Fibroblast of skin of right biceps (primary cell): ENCODE measurements at regions not wholly inside any gene's neighbourhood (a gene's known extent, or its start where the extent isn't known, plus 50 kb on each side); places are given as distances from the start of the nearest gene placed in this dataset.
A peak's percentile ranks its signal among the peaks of the same experiment; 100 is the strongest.

Experiments
- DNase-seq: peaks from one replicate; pipeline ENCODE4 v3.0.0-alpha.2; 2013

GRCh38 chr6:25041485-25042035 lies 105.8 kb upstream of the RIPOR2 start:
- no peak for DNase-seq

GRCh38 chr6:25042036-25042521 lies 106.3 kb upstream of the RIPOR2 start:
- no peak for DNase-seq

GRCh38 chr6:25042536-25042935 lies 106.8 kb upstream of the RIPOR2 start:
- no peak for DNase-seq

DNA sequence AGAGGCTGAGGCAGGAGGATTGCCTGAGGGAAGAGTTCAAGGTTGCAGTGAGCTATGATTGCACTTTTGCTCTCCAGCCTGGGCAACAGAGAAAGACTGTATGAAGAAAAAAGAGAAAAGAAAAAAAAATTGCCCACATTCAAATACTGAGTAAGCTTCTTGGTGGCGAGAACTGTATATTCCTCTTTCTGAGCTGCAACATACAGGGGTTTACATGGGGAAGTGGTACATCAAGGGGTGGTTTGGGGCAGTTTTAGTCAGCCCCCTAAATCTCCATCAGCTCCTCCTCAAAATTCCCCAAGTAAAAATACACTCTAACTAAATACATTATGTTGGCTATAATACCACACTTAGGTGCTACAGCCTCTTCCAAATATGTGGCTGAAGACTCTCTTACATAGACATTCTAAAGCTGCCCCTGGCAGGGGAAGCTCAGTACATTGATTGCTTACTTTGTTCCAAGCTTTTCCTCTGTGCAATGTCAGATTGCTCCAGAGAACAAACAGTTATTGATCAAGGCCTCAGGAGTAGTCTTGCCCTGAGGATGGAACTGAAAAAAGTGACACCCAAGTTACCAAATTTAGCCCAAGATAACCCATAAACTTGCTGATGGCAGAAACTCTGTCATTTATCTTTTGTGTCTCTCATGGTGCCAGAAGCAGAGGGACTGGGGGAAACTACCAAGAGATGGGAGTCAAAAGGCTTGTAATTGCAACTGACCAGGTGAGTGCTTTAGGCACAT lies 107.4 kb upstream of the RIPOR2 start:
- no peak for DNase-seq

DNA sequence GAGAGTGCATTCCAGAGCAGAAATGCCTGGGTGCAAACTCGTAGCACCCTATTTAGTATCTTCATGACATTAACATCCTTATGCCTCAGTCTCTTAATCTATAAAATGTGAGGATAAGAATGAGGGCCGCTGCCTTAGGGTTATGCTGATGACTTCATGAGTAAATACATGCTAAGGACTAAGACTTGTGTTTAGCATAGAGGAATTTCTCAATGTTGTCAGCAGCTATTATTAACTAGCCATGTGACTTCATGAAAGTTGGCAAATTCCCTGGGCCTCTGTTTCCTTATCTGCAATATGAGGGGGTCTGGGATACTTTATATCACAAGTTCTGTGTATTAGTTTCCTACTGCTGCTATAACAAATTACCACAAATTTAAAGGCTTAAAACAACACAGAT lies 108.1 kb upstream of the RIPOR2 start:
- no peak for DNase-seq

DNA sequence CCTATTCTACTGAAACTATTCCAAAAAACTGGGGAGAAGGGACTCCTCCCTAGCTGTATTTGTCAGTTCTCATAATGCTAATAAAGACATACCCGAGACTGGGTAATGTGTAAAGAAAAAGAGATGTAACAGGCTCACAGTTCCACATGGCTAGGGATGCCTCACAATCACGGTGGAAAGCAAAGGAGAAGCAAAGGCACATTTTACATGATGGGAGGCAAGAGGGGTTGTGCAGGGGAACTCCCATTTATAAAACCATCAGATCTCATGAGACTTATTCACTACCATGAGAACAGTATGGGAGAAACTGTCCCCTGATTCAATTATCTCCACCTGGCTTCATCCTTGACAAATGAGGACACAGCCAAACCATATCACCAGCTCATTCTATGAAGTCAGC lies 111.2 kb upstream of the RIPOR2 start:
- DNase-seq: no peak

GRCh38 chr6:25050356-25050755 lies 114.6 kb upstream of the RIPOR2 start:
- DNase-seq: peak; percentile 92

DNA sequence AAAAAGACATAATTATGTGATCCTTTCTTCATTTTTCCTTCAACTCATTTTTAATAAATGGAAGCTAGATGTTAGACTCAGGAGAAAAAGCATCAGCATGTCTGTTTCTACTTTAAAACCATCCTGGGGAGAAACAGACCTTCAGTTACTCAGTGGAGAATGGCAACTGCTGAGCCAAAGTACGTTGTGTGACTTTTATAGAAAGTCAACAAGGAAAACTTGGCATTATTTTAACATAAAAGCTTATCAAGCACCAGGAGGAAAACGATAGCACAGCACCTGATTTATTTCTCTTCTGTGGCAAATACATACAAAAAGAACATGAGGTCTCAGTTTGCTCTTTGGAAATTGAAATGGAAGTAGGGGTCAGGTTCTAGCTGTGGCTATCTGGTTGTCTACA lies 115.3 kb upstream of the RIPOR2 start:
- DNase-seq: no peak

DNA sequence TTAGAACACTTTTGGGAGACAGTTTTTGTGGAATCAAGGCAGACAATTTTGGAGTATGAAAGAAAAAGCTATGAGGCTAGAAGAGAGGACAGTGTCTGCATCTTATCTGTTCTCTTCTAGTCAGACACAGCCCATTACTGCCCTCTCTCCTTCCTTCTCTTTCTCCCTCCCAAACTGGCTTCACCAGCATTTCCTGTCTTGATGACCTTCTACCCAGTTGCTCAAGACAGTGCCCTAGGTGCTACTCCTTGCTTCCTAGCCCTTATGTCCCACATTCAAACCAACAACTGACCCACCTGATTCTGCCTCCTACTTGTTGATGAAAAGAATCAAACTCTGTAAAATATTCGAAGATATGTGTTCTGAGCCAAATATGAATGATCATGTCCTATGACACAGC lies 116.4 kb upstream of the RIPOR2 start:
- no peak for DNase-seq

DNA sequence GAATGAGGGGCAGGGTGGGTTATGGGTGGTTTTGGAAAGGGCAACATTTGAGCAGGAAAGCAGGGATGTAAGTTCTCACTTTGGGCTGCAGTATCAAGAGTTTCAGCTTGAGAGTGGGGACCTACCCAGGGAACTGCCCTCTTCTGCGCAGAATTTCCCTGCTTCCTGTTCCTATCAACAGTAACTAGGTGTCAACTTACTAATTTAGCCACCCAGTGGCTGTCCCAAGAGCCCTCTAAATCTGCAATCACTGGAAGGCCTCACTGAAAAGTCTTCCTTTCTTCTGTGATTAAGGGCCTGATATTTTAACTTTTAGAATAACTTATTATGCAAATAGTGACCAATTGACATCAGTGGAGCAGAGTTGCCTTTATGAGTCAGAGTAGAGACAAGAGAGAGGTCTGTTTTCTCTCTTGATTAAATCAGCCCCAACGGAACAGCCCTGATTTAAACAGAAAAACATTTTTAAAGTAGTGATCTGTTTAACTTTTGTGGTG lies 118.2 kb upstream of the RIPOR2 start:
- DNase-seq: peak; percentile 87

DNA sequence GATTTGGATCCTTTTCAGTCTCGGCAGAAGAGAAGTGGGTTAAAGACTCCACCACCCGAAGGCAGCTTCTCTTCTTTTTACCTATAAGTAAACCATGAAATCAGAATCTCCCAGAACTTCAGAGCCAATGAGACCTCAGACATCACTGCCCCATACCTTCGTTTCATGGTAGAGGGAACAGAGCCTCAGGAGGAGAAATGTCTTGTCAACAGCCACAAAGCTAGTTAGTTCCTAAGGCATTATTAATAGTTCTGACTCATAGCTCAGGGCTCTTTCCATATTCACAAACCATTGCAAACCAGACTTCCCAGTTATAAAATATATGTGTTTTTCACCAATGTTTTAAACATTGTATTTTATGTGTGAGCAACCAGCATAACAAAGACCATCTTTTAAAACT lies 118.7 kb upstream of the RIPOR2 start:
- DNase-seq: peak; percentile 81

- DNase-seq: no peak
Measured at GRCh38 chr6:25056130-25056529, 120.4 kb upstream of the RIPOR2 start.

- peak; percentile 64 for DNase-seq
Measured at GRCh38 chr6:25057111-25057905, 121.5 kb upstream of the RIPOR2 start.

DNA sequence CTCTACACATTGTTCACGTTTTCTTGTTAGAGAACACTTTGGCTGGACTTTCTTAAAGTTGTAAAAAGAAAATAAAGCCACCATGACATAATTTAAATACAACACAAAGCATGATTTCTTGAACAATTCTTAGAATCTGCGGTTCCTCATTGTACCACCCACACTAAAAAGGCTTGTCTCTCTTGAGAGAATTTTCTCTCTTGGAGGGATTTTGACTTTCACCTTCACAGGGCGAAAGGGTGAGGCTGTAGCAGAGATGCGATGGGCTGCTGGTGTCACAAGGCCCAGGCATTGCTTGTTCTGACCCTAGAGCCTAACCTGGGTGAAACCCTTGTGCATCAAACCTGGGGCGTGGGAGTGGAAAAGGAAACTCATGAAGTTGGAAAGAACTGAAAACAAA lies 122.7 kb upstream of the RIPOR2 start:
- no peak for DNase-seq

DNA sequence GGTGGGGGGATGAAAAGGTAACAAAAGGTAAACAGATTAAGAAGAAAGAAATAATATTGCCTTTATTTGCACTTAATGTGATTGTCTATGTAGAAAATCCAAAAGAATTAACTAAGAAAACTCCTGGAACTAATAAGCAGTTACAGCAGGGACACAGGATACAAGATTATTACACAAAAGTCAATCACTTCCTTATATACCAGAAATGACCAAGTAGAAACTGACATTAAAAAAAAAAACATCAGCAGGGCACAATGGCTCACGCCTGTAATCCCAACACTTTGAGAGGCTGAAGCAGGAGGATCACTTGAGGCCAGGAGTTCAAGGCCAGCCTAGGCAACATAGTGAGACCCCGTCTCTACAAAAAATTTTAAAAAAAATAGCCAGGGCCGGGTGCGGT lies 123.2 kb upstream of the RIPOR2 start:
- DNase-seq: no peak

- DNase-seq: no peak
Measured at GRCh38 chr6:25060522-25060921, 124.8 kb upstream of the RIPOR2 start.

- DNase-seq: peak; percentile 75
Measured at GRCh38 chr6:25061289-25061936, 125.7 kb upstream of the RIPOR2 start.

DNA sequence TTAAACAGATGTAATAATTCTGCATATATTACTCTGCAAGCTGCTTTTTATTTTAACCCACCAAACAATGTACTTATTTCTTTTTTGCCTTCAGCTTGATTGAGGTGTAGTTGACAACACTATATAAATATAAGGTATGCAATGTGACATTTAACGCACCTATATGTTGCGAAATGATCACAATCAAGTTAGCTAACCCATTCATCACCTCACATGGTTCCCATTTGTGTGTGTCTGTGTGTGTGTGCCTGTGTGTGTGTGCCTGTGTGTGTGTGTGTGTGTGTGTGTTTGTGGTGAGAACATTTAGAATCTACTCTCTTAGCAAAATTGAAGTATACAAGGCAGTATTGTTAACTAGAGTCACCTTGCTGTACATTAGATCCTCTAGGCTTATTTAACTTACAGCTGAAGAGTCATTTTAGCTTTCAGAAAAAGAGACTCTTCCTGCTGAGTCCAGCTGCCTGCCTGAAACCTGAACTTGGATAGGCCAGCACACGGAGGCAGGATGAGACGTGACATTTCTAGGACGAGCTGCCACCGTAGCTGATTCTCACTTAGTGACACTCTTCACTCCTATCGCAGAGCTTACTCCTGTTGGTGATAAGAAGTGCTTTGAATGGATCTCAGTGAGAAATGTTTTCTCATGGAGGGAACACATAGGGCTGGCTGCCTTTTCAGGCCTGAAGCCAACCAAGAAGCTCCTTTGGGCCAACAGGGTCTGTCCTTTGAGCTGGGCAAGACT lies 126.5 kb upstream of the RIPOR2 start:
- no peak for DNase-seq

- DNase-seq: no peak
Measured at GRCh38 chr6:25064006-25064405, 128.2 kb upstream of the RIPOR2 start.

GRCh38 chr6:25065666-25066065 lies 129.9 kb upstream of the RIPOR2 start:
- DNase-seq: no peak

DNA sequence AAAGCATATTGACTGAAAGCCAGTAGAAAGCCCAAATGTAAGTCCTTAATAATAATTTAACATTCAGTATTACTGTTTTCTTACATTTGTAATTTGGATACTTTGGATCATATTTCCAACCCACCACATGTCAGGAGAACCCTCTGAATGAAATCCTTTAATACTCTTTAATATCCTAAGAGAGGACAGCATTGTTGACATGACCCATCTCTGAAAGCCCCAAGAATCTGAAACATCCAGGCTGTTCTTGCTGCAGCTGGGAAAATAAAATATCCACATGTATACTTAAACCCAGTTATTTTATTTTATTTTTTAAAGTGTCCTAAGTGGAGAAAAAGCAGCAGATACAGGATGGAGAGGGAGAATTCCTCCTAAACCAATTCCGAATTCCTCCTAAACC lies 130.8 kb upstream of the RIPOR2 start:
- DNase-seq: peak; percentile 10

- DNase-seq: no peak
Measured at GRCh38 chr6:25068866-25069265, 133.1 kb upstream of the RIPOR2 start.
